B cell (primary cell): ENCODE measurements at regions not wholly inside any gene's neighbourhood (a gene's known extent, or its start where the extent isn't known, plus 50 kb on each side); places are given as distances from the start of the nearest gene placed in this dataset.

ENCODE experiments used
- ATAC-seq: fragments of 200-7000 bp; cut with Tn5 transposase; one replicate; pipeline ENCODE4 v1.10.0; 2021; ENCODE audit warnings: low read depth, mild to moderate bottlenecking, moderate number of reproducible peaks, moderate library complexity
- CTCF ChIA-PET: fragments of 350-600 bp; sonication (Branson Sonifier 250); formaldehyde crosslinking; loops from one replicate; lab custom pipeline; 2021; ENCODE audit warnings: antibody characterized with exemption, inconsistent platforms; lab: Charles Lee
- POLR2A ChIA-PET: fragments of 350-600 bp; sonication (Branson Sonifier 250); formaldehyde crosslinking; loops from one replicate; lab custom pipeline; 2021; ENCODE audit warnings: antibody characterized with exemption; lab: Charles Lee
- DNase-seq: peaks from one replicate; pipeline ENCODE4 v3.0.0; 2013
- H2AFZ ChIP-seq: 2 replicates; pipeline ENCODE4 v1.6.1; 2012; ENCODE audit warnings: mild to moderate bottlenecking, low read depth, low read length; ENCODE audit not compliant: insufficient read depth, poor library complexity, severe bottlenecking
- H3K27ac ChIP-seq, 2 donors: 1 replicate in 1 of 2; 2 replicates in 1 of 2; pipeline ENCODE4 v1.5.1; 2012 to 2013; ENCODE audit warnings: low read length in 2 of 2, mild to moderate bottlenecking in 2 of 2, moderate library complexity in 1 of 2
- H3K27me3 ChIP-seq, 4 experiments: fragments of 200-600 bp in 1 of 4; sonication (generic) in 1 of 4; replicated peaks in 1 of 4; 1 replicate in 2 of 4; 2 replicates in 2 of 4; pipeline versions ENCODE4 v1.6.1 to v1.7.0; 2013 to 2016; ENCODE audit warnings: low read length in 3 of 4, mild to moderate bottlenecking in 2 of 4, mixed read lengths in 1 of 4, moderate library complexity in 1 of 4; ENCODE audit not compliant: insufficient read depth in 4 of 4, control insufficient read depth in 3 of 4; ENCODE audit errors: control extremely low read depth in 1 of 4
- H3K36me3 ChIP-seq, 2 experiments: replicated peaks in 1 of 2; 1 replicate in 1 of 2; 2 replicates in 1 of 2; pipeline versions ENCODE4 v1.6.1 to v1.7.1; 2013; ENCODE audit warnings: low read length in 1 of 2; ENCODE audit not compliant: insufficient read depth in 2 of 2, control insufficient read depth in 1 of 2; ENCODE audit errors: control extremely low read depth in 1 of 2, extremely low read depth in 1 of 2
- H3K4me1 ChIP-seq, 2 donors: fragments of 200-600 bp in 1 of 2; sonication (generic) in 1 of 2; 1 replicate in 1 of 2; 2 replicates in 1 of 2; pipeline versions ENCODE4 v1.5.1 to v1.6.1; 2013 to 2017; ENCODE audit warnings: low read length in 2 of 2; ENCODE audit not compliant: control insufficient read depth in 2 of 2, insufficient read depth in 2 of 2
- H3K4me2 ChIP-seq: replicated peaks from 2 replicates; pipeline ENCODE3; 2012; ENCODE audit warnings: mild to moderate bottlenecking, low read depth, low read length; ENCODE audit not compliant: poor library complexity, severe bottlenecking
- H3K4me3 ChIP-seq, 5 experiments: fragments of 200-600 bp in 1 of 5; sonication (generic) in 1 of 5; 1 replicate in 3 of 5; 2 replicates in 2 of 5; pipeline versions ENCODE4 v1.5.1 to v1.7.0; 2011 to 2016; ENCODE audit warnings: low read length in 4 of 5, mild to moderate bottlenecking in 4 of 5, low read depth in 2 of 5, control low read depth in 1 of 5, moderate library complexity in 1 of 5; ENCODE audit not compliant: insufficient read depth in 1 of 5; ENCODE audit errors: control extremely low read depth in 1 of 5, extremely low read depth in 1 of 5
- H3K79me2 ChIP-seq: fragments of 200-600 bp; sonication (generic); one replicate; pipeline ENCODE4 v1.6.0; 2016; ENCODE audit warnings: low read length; ENCODE audit not compliant: control insufficient read depth, insufficient read depth
- H3K9ac ChIP-seq: fragments of 200-600 bp; sonication (generic); 2 replicates; pipeline ENCODE4 v1.6.1; 2017; ENCODE audit warnings: mild to moderate bottlenecking, low read length, moderate library complexity
- H3K9me3 ChIP-seq, 3 donors: one replicate each; pipeline versions ENCODE4 v1.6.1 to v1.7.1; 2013; ENCODE audit warnings: low read length in 2 of 3; ENCODE audit not compliant: control insufficient read depth in 2 of 3, insufficient read depth in 1 of 3; ENCODE audit errors: control extremely low read depth in 1 of 3
- H4K20me1 ChIP-seq: 2 replicates; pipeline ENCODE4 v1.6.0; 2012; ENCODE audit warnings: mild to moderate bottlenecking, low read length; ENCODE audit not compliant: insufficient read depth, control insufficient read depth, poor library complexity, severe bottlenecking
- H3K27ac Mint-ChIP-seq: one replicate; pipeline ENCODE4 v1.8.0; 2021; ENCODE audit warnings: mixed read lengths
- H3K27me3 Mint-ChIP-seq: one replicate; pipeline ENCODE4 v1.8.0; 2021; ENCODE audit warnings: mixed read lengths
- H3K4me1 Mint-ChIP-seq: one replicate; pipeline ENCODE4 v1.8.0; 2021; ENCODE audit warnings: mixed read lengths
- H3K4me3 Mint-ChIP-seq: one replicate; pipeline ENCODE4 v1.8.0; 2021; ENCODE audit warnings: mixed read lengths
- H3K9me3 Mint-ChIP-seq: one replicate; pipeline ENCODE4 v1.8.0; 2022; ENCODE audit warnings: mixed read lengths; ENCODE audit not compliant: insufficient read depth
- CTCF ChIP-seq: fragments of 200-600 bp; IDR thresholded peaks from one replicate; pipeline ENCODE4 v1.8.0; 2022; ENCODE audit warnings: antibody characterized with exemption, mild to moderate bottlenecking
- EZH2 ChIP-seq: IDR thresholded peaks from 2 replicates; pipeline ENCODE4 v1.6.1; 2012; ENCODE audit warnings: borderline replicate concordance, low read depth, mild to moderate bottlenecking, moderate library complexity, low read length; ENCODE audit not compliant: insufficient read depth, poor library complexity, severe bottlenecking
- WGBS: methylation state at CpG from one replicate; pipeline ENCODE4 v1.1.5; 2013; ENCODE audit warnings: missing lambda C conversion rate; ENCODE audit not compliant: insufficient coverage; 5-methylcytosine and 5-hydroxymethylcytosine counted together
- intact Hi-C: fragments of 100-400 bp; cut with micrococcal nuclease; formaldehyde crosslinking; loops from one replicate; pipeline ENCODE4 v1.10.0; 2022

DNA sequence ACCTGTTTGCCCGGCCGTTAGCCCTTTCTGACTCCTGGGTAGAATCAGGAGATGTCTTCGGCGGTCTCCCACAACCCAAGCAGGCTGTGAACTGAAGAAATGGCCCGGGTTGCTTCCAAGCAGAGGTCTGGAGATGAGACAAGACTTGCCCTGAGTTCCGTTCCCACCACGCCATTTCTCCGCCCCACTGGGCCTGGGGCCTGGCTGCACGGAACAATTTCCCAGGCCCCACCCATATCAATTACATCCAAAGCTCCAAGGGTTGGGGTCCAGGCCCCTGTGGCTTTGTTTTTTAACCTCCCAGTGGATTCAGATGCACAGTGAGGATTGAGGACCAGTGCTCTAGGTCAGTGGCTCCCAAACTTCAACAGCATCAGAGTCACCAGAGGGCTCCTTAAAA, 214.5 kb upstream of the ARID1B start:
- Mint-ChIP-seq H3K27me3 (peaks cover 15% of the 10 kb centered on the region), H3K9me3 (peaks cover 5% of the 10 kb centered on the region), H3K4me1 (peaks cover 17% of the 10 kb centered on the region), H3K27ac (no peak overlapping the region), H3K4me3 (no peak overlapping the region)
- peaks cover 2 to 15% of the 10 kb centered on the region in 2 donors for H3K4me1 ChIP-seq
- intact Hi-C loops: loop anchor here (5.0 to 10.0 kb wide), 2 partner anchors 75 to 342 kb away; no protein-coding TSS in a partner anchor
- 91% methylated on average over 8 of the region's 9 CpGs for WGBS
- H4K20me1 ChIP-seq: no peaks in the 10 kb centered on the region
- CTCF ChIA-PET: interaction anchor here (0.7 to 2.6 kb wide), 4 partner anchors 91 to 1234 kb away, joined by 4 to 7 read pairs (median 6); no protein-coding TSS in a partner anchor
- H3K4me3 ChIP-seq: no peak overlapping the region
- TF ChIP-seq CTCF (no peak), EZH2 (no peak)
- H3K79me2 ChIP-seq: no peaks in the 10 kb centered on the region
- H3K9me3 ChIP-seq: peaks cover 0 to 7% (median 4%) of the 10 kb centered on the region in 3 donors
- peaks cover 0 to 4% (median 0%) of the 10 kb centered on the region in 4 experiments for H3K27me3 ChIP-seq
- no peak for DNase-seq
- H2AFZ ChIP-seq: no peak overlapping the region
- H3K36me3 ChIP-seq: no peaks in the 10 kb centered on the region
- no peak overlapping the region for H3K27ac ChIP-seq
- no peak overlapping the region for H3K9ac ChIP-seq
- POLR2A ChIA-PET: interaction anchor here (0.6 to 1.0 kb wide), 2 partner anchors 165 to 214 kb away, joined by 3 to 4 read pairs; partner anchors contain the start of gene ARID1B
- H3K4me2 ChIP-seq: no peak overlapping the region
- no peak for ATAC-seq

DNA sequence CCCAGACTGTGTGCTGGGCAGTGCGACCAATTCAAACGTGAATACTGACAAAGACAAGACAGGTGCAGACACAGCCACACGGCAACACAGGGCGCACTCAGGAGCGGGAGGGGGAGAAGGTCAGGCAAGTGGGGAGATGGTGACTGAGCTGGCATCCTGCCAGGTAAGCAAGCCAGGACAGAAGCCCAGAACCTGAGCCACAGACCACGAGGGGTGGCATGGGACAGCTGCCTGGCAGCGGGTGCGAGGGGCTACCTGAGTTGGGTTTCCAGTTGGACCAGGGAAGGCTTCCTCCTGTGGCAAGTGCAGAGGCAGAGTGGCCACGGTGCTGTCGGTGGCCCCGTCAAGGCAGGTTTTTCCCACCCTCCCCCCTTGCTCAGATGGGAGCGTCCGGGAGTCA, 215.2 kb upstream of the ARID1B start:
- Mint-ChIP-seq H3K27ac (no peak overlapping the region), H3K9me3 (peaks cover 5% of the 10 kb centered on the region), H3K4me3 (no peak overlapping the region), H3K27me3 (peaks cover 18% of the 10 kb centered on the region), H3K4me1 (peaks cover 23% of the 10 kb centered on the region)
- no peaks in the 10 kb centered on the region for H4K20me1 ChIP-seq
- no peak overlapping the region for H3K27ac ChIP-seq
- POLR2A ChIA-PET: no interaction called here
- peaks cover 0 to 9% (median 0%) of the 10 kb centered on the region in 4 experiments for H3K27me3 ChIP-seq
- CTCF ChIA-PET: interaction anchor here (1.6 kb wide), 1 partner anchor 1234 kb away, joined by 6 read pairs; no protein-coding TSS in a partner anchor
- H3K79me2 ChIP-seq: no peaks in the 10 kb centered on the region
- ATAC-seq: no peak
- no peak for DNase-seq
- WGBS: 97% methylated on average over 10 of the region's 13 CpGs
- no peaks in the 10 kb centered on the region for H3K36me3 ChIP-seq
- H3K4me3 ChIP-seq: no peak overlapping the region
- H2AFZ ChIP-seq: no peak overlapping the region
- peaks cover 7 to 22% of the 10 kb centered on the region in 2 donors for H3K4me1 ChIP-seq
- intact Hi-C loops: loop anchor here (5.0 to 10.0 kb wide), 2 partner anchors 75 to 343 kb away; no protein-coding TSS in a partner anchor
- H3K4me2 ChIP-seq: no peak overlapping the region
- TF ChIP-seq EZH2 (no peak), CTCF (no peak)
- no peak overlapping the region for H3K9ac ChIP-seq
- H3K9me3 ChIP-seq: peaks cover 0 to 7% (median 4%) of the 10 kb centered on the region in 3 donors
